Suprapubic skin (tissue), 3 donors: ENCODE measurements at regions not wholly inside any gene's neighbourhood (a gene's known extent, or its start where the extent isn't known, plus 50 kb on each side); places are given as distances from the start of the nearest gene placed in this dataset.

ENCODE experiments used
- CTCF ChIP-seq, 2 donors: fragments of 200-600 bp in 1 of 2; fragments of 450-650 bp in 1 of 2; sonication (generic) in 1 of 2; IDR thresholded peaks; one replicate each; pipeline ENCODE4 v1.5.1; 2016 to 2019; ENCODE audit warnings: antibody characterized with exemption in 2 of 2, mild to moderate bottlenecking in 1 of 2, moderate library complexity in 1 of 2
- EP300 ChIP-seq: sonication (generic); formaldehyde crosslinking; IDR thresholded peaks from one replicate; pipeline ENCODE4 v1.6.1; 2017; ENCODE audit warnings: antibody characterized with exemption
- POLR2A ChIP-seq, 2 donors: fragments of 450-650 bp; IDR thresholded peaks; one replicate each; pipeline ENCODE4 v1.6.1; 2017; ENCODE audit warnings: antibody characterized with exemption in 2 of 2, mild to moderate bottlenecking in 2 of 2, moderate library complexity in 2 of 2

DNA sequence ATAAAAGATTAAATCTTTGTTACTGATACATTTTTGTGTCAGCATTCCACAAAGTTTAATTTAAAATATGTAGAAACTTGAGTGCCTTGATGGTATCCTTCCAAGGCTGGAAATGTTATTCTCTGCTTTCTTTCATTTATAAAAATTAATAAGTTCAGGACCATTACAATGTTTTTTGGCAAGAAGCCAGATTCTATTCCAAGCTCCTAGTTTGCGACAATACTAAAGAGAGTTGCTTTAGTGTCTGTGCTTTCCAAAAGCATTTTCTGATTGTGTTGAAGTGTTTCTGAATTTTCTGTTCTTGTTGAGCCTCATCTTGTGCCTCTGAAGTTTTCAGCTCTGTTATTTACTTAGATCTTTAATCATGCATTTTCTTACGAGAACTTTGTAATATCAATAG, 516.2 kb downstream of the KCTD8 start:
- no peak for TF ChIP-seq CTCF (IDR thresholded peaks at IDR 0.05)
- TF ChIP-seq POLR2A (IDR thresholded peaks at IDR 0.05), result no peak
- TF ChIP-seq EP300, result no peak
